Hepatocyte (in vitro differentiated cells): ENCODE measurements at regions not wholly inside any gene's neighbourhood (a gene's known extent, or its start where the extent isn't known, plus 50 kb on each side); places are given as distances from the start of the nearest gene placed in this dataset.

Experiments used
- DNase-seq: peaks from one replicate; pipeline ENCODE4 v3.0.0-alpha.2; 2016; ENCODE audit warnings: low spot score
- H2AFZ ChIP-seq: fragments of 200-600 bp; sonication (generic); 2 replicates; pipeline ENCODE4 v1.6.0; 2016; ENCODE audit warnings: antibody characterized with exemption, mild to moderate bottlenecking
- H3K27ac ChIP-seq: fragments of 200-600 bp; sonication (generic); 2 replicates; pipeline ENCODE4 v1.5.1; 2016; ENCODE audit warnings: mild to moderate bottlenecking
- H3K27me3 ChIP-seq: fragments of 200-600 bp; sonication (generic); 2 replicates; pipeline ENCODE4 v1.6.1; 2016
- H3K36me3 ChIP-seq: fragments of 200-600 bp; sonication (generic); replicated peaks from 2 replicates; pipeline ENCODE4 v1.5.1; 2016; ENCODE audit warnings: low read depth; ENCODE audit not compliant: insufficient read depth
- H3K4me1 ChIP-seq: fragments of 200-600 bp; sonication (generic); 2 replicates; pipeline ENCODE4 v1.5.1; 2016; ENCODE audit warnings: mild to moderate bottlenecking, moderate library complexity; ENCODE audit not compliant: insufficient read depth
- H3K4me2 ChIP-seq: fragments of 200-600 bp; sonication (generic); 2 replicates; pipeline ENCODE4 v1.6.0; 2016
- H3K4me3 ChIP-seq: fragments of 200-600 bp; sonication (generic); 2 replicates; pipeline ENCODE4 v1.5.1; 2016; ENCODE audit warnings: mild to moderate bottlenecking
- H3K79me2 ChIP-seq: fragments of 200-600 bp; sonication (generic); 2 replicates; pipeline ENCODE4 v1.6.0; 2017; ENCODE audit warnings: mild to moderate bottlenecking
- H3K9me2 ChIP-seq: fragments of 200-600 bp; sonication (generic); replicated peaks from 2 replicates; pipeline ENCODE4 v1.6.0; 2017; ENCODE audit warnings: mild to moderate bottlenecking; ENCODE audit not compliant: insufficient read depth
- H3K9me3 ChIP-seq: fragments of 200-600 bp; sonication (generic); 2 replicates; pipeline ENCODE4 v1.5.1; 2016; ENCODE audit warnings: low read depth, mild to moderate bottlenecking
- H4K20me1 ChIP-seq: fragments of 200-600 bp; sonication (generic); 2 replicates; pipeline ENCODE4 v1.6.0; 2016; ENCODE audit warnings: mild to moderate bottlenecking; ENCODE audit not compliant: insufficient read depth, poor library complexity, severe bottlenecking
- EZH2 ChIP-seq: fragments of 200-600 bp; sonication (generic); IDR thresholded peaks from 2 replicates; pipeline ENCODE4 v1.6.1; 2016; ENCODE audit warnings: antibody characterized with exemption, mild to moderate bottlenecking, borderline replicate concordance
- EZH2phosphoT487 ChIP-seq: fragments of 200-600 bp; sonication (generic); IDR thresholded peaks from one replicate; pipeline ENCODE4 v1.6.1; 2018; ENCODE audit warnings: antibody characterized with exemption, mild to moderate bottlenecking, low read depth, moderate library complexity; ENCODE audit not compliant: unreplicated experiment, severe bottlenecking
- WGBS: methylation state at CpG from one replicate; pipeline ENCODE4 v1.1.6; 2016; ENCODE audit warnings: low lambda C conversion rate; ENCODE audit errors: missing lambda C conversion rate; 5-methylcytosine and 5-hydroxymethylcytosine counted together
- TF ChIP-seq, protein P1 (sequence below): fragments of 200-600 bp; sonication (generic); IDR thresholded peaks from 2 replicates; pipeline ENCODE4 v1.5.1; 2016; ENCODE audit warnings: antibody characterized with exemption, mild to moderate bottlenecking; ENCODE audit not compliant: poor library complexity

DNA sequence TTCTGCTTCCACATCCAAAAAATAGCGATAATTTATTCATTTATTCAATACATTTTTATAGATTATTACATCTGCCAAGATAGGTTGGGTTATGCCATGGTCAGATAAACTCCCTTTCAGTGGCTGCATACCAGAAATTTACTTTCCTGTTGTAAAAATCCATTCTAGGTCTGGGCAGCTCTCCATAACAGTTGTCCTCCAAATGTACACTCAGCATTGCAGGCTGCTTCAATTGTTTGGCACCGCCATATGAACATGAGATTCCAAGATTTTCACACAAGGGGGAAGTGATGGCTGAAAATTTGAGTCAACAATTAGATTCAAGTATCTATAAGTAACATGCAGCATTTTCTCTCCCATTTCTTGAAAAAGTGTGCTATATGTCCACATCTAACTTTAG is 568.7 kb downstream of the ETV1 start:
- Histone ChIP-seq H4K20me1 (no peaks in the 10 kb centered on the region), H3K27me3 (no peaks in the 10 kb centered on the region), H3K9me2 (no peaks in the 10 kb centered on the region), H3K9me3 (no peaks in the 10 kb centered on the region), H3K4me2 (no peak overlapping the region), H3K4me3 (no peak overlapping the region), H2AFZ (no peak overlapping the region), H3K36me3 (no peaks in the 10 kb centered on the region), H3K79me2 (no peaks in the 10 kb centered on the region), H3K27ac (no peak overlapping the region), H3K4me1 (no peaks in the 10 kb centered on the region)
- no peak for TF ChIP-seq EZH2
- TF ChIP-seq, protein P1, sequence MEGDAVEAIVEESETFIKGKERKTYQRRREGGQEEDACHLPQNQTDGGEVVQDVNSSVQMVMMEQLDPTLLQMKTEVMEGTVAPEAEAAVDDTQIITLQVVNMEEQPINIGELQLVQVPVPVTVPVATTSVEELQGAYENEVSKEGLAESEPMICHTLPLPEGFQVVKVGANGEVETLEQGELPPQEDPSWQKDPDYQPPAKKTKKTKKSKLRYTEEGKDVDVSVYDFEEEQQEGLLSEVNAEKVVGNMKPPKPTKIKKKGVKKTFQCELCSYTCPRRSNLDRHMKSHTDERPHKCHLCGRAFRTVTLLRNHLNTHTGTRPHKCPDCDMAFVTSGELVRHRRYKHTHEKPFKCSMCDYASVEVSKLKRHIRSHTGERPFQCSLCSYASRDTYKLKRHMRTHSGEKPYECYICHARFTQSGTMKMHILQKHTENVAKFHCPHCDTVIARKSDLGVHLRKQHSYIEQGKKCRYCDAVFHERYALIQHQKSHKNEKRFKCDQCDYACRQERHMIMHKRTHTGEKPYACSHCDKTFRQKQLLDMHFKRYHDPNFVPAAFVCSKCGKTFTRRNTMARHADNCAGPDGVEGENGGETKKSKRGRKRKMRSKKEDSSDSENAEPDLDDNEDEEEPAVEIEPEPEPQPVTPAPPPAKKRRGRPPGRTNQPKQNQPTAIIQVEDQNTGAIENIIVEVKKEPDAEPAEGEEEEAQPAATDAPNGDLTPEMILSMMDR: no peak
- TF ChIP-seq EZH2phosphoT487: no peak
- 96% methylated on average over 2 of the region's 2 CpGs for WGBS
- DNase-seq: no peak

DNA sequence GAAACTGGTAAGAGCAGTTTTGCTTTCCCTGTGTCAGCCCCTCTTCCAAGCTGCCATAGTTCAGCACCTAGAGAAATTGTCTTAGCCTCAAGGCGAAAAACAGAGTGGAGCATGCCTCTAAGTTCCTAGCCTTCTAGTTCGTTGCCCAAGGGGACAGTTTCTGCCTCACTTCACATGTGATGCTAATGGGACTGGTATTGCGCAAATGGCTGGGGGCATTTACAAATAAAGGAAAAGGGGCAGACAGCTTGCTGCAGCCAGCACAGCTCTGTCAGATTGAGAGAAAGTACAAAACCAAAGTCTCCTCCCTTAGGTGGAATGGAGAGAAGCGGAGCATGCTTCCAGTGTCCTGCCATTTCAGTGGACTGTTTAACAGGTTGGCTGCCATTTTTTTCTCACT is 567.7 kb downstream of the ETV1 start:
- no peak for DNase-seq
- Histone ChIP-seq H2AFZ (no peak overlapping the region), H4K20me1 (no peaks in the 10 kb centered on the region), H3K9me3 (no peaks in the 10 kb centered on the region), H3K9me2 (no peaks in the 10 kb centered on the region), H3K79me2 (no peaks in the 10 kb centered on the region), H3K4me3 (no peak overlapping the region), H3K36me3 (no peaks in the 10 kb centered on the region), H3K4me1 (no peaks in the 10 kb centered on the region), H3K27me3 (no peaks in the 10 kb centered on the region), H3K4me2 (no peak overlapping the region), H3K27ac (no peak overlapping the region)
- WGBS: 77% methylated on average over 4 of the region's 4 CpGs
- no peak for TF ChIP-seq EZH2
- TF ChIP-seq, protein P1: no peak
- no peak for TF ChIP-seq EZH2phosphoT487

DNA sequence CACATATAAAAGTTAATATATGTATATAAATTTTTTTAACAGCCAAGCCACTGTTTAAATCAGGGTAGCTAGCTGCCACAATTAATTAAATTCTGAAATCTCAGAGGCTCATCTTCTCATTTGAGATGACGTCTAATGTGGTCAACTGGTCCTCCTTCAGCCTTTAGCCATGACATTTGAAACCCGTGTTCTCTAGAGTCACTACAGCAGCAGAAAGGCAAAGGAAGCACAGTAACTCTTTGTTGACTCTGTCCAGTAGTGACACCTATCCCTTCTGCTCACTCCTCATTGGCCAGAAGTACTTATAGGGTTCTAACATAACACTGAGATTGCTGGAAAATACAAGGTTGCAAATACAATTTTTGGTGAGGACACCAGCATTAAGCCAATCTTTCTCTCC is 555.5 kb downstream of the ETV1 start:
- DNase-seq: no peak
- TF ChIP-seq EZH2phosphoT487: no peak
- TF ChIP-seq, protein P1: no peak
- no peak for TF ChIP-seq EZH2
- H3K27me3 ChIP-seq: no peaks in the 10 kb centered on the region
- no peaks in the 10 kb centered on the region for H3K9me2 ChIP-seq
- 85% methylated on average over 2 of the region's 2 CpGs for WGBS
- no peaks in the 10 kb centered on the region for H4K20me1 ChIP-seq
- no peaks in the 10 kb centered on the region for H3K9me3 ChIP-seq
- H3K4me2 ChIP-seq: no peak overlapping the region
- H3K4me1 ChIP-seq: no peaks in the 10 kb centered on the region
- H3K4me3 ChIP-seq: no peak overlapping the region
- no peaks in the 10 kb centered on the region for H3K79me2 ChIP-seq
- H2AFZ ChIP-seq: no peak overlapping the region
- no peak overlapping the region for H3K27ac ChIP-seq
- no peaks in the 10 kb centered on the region for H3K36me3 ChIP-seq

DNA sequence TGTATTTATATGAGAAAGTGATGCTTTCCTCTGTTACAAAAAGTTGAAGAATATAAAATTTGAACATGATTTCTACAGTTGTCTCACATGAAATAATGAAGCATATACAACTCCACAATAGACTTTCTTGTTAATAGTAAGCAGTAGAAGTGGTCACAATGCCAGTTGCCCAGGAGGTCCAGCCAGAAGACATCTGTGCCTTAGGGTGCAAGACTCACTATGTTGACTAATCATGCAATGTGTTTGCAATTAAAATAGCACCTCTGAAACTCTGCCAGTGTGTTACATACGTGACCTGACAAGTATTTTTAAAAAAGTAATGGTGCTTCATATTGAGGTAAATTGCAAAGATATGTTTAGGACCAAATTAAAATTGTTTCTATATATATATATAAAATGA is 547.2 kb downstream of the ETV1 start:
- WGBS: 79% methylated on average over 1 of the region's 1 CpG
- H3K9me2 ChIP-seq: no peaks in the 10 kb centered on the region
- no peaks in the 10 kb centered on the region for H3K36me3 ChIP-seq
- H3K79me2 ChIP-seq: no peaks in the 10 kb centered on the region
- no peak overlapping the region for H3K27ac ChIP-seq
- no peak overlapping the region for H3K4me3 ChIP-seq
- no peak overlapping the region for H3K4me2 ChIP-seq
- H3K4me1 ChIP-seq: no peaks in the 10 kb centered on the region
- no peak for DNase-seq
- no peaks in the 10 kb centered on the region for H3K27me3 ChIP-seq
- TF ChIP-seq EZH2phosphoT487: no peak
- TF ChIP-seq, protein P1: no peak
- no peak for TF ChIP-seq EZH2
- H2AFZ ChIP-seq: no peak overlapping the region
- H4K20me1 ChIP-seq: no peaks in the 10 kb centered on the region
- H3K9me3 ChIP-seq: no peaks in the 10 kb centered on the region
